CD14-positive monocyte (primary cell): ENCODE measurements at regions not wholly inside any gene's neighbourhood (a gene's known extent, or its start where the extent isn't known, plus 50 kb on each side); places are given as distances from the start of the nearest gene placed in this dataset.

Source experiments
- DNase-seq, 3 donors: peaks; one replicate each; pipeline ENCODE4 v3.0.0-alpha.2; 2011 to 2022
- H2AFZ ChIP-seq: 2 replicates; pipeline ENCODE4 v1.6.0; 2012; ENCODE audit warnings: mild to moderate bottlenecking, low read depth, low read length, inconsistent platforms; ENCODE audit not compliant: insufficient read depth, poor library complexity, severe bottlenecking
- H3K27ac ChIP-seq, 2 donors: 1 replicate in 1 of 2; 2 replicates in 1 of 2; pipeline ENCODE4 v1.5.1; 2012 to 2013; ENCODE audit warnings: low read length in 2 of 2, control low read depth in 1 of 2, inconsistent platforms in 1 of 2, low read depth in 1 of 2, mild to moderate bottlenecking in 1 of 2
- H3K27me3 ChIP-seq, 2 donors: one replicate each; pipeline versions ENCODE4 v1.6.0 to v1.6.1; 2011 to 2013; ENCODE audit warnings: low read length in 2 of 2; ENCODE audit not compliant: control insufficient read depth in 2 of 2, insufficient read depth in 2 of 2
- H3K36me3 ChIP-seq, 2 donors: replicated peaks in 1 of 2; 1 replicate in 1 of 2; 2 replicates in 1 of 2; pipeline versions ENCODE4 v1.5.1 to v1.6.1; 2012 to 2013; ENCODE audit warnings: low read length in 2 of 2, control low read depth in 1 of 2, inconsistent platforms in 1 of 2, mild to moderate bottlenecking in 1 of 2; ENCODE audit not compliant: insufficient read depth in 2 of 2, control insufficient read depth in 1 of 2
- H3K4me1 ChIP-seq, 2 donors: 1 replicate in 1 of 2; 2 replicates in 1 of 2; pipeline versions ENCODE4 v1.5.1 to v1.6.1; 2012 to 2013; ENCODE audit warnings: low read length in 2 of 2, control low read depth in 1 of 2, inconsistent platforms in 1 of 2, mild to moderate bottlenecking in 1 of 2, moderate library complexity in 1 of 2; ENCODE audit not compliant: insufficient read depth in 2 of 2, control insufficient read depth in 1 of 2
- H3K4me2 ChIP-seq: replicated peaks from 2 replicates; pipeline ENCODE3; 2012; ENCODE audit warnings: low read length, moderate library complexity, mild to moderate bottlenecking; ENCODE audit not compliant: poor library complexity, severe bottlenecking; ENCODE audit errors: extremely low read depth
- H3K4me3 ChIP-seq, 3 experiments: fragments of 200-600 bp in 1 of 3; sonication (generic) in 1 of 3; replicated peaks in 1 of 3; 1 replicate in 2 of 3; 2 replicates in 1 of 3; pipeline ENCODE4 v1.5.1; 2011 to 2013; ENCODE audit warnings: low read length in 3 of 3, mild to moderate bottlenecking in 3 of 3, control low read depth in 2 of 3, low read depth in 2 of 3, inconsistent platforms in 1 of 3, moderate library complexity in 1 of 3
- H3K79me2 ChIP-seq: 2 replicates; pipeline ENCODE4 v1.6.0; 2012; ENCODE audit warnings: mild to moderate bottlenecking, control low read depth, inconsistent platforms, low read length, moderate library complexity; ENCODE audit not compliant: insufficient read depth
- H3K9ac ChIP-seq: 2 replicates; pipeline ENCODE4 v1.6.0; 2017; ENCODE audit warnings: low read length, mild to moderate bottlenecking; ENCODE audit not compliant: insufficient read depth, poor library complexity, severe bottlenecking
- H3K9me3 ChIP-seq, 2 donors: replicated peaks in 1 of 2; 1 replicate in 1 of 2; 2 replicates in 1 of 2; pipeline versions ENCODE4 v1.5.1 to v1.6.1; 2012 to 2013; ENCODE audit warnings: low read length in 2 of 2, control low read depth in 1 of 2; ENCODE audit not compliant: control insufficient read depth in 1 of 2, insufficient read depth in 1 of 2
- H4K20me1 ChIP-seq: 2 replicates; pipeline ENCODE4 v1.6.0; 2012; ENCODE audit warnings: mild to moderate bottlenecking, low read length, control low read depth, moderate library complexity; ENCODE audit not compliant: insufficient read depth
- H3K27ac Mint-ChIP-seq, 7 donors: one replicate each; pipeline ENCODE4 v1.8.0; 2020; ENCODE audit warnings: mild to moderate bottlenecking in 7 of 7, mixed read lengths in 7 of 7, moderate library complexity in 6 of 7, inconsistent platforms in 2 of 7
- H3K27me3 Mint-ChIP-seq, 3 donors: one replicate each; pipeline ENCODE4 v1.8.0; 2021 to 2022; ENCODE audit warnings: low read depth in 3 of 3, mild to moderate bottlenecking in 3 of 3, mixed read lengths in 3 of 3, moderate library complexity in 3 of 3, inconsistent platforms in 1 of 3
- H3K36me3 Mint-ChIP-seq, 2 donors: one replicate each; pipeline ENCODE4 v1.8.0; 2020; ENCODE audit warnings: mixed read lengths in 2 of 2, inconsistent platforms in 1 of 2, mild to moderate bottlenecking in 1 of 2
- H3K4me1 Mint-ChIP-seq: one replicate; pipeline ENCODE4 v1.8.0; 2020; ENCODE audit warnings: mild to moderate bottlenecking, mixed read lengths
- H3K4me3 Mint-ChIP-seq, 2 donors: one replicate each; pipeline ENCODE4 v1.8.0; 2020; ENCODE audit warnings: mild to moderate bottlenecking in 2 of 2, mixed read lengths in 2 of 2, moderate library complexity in 1 of 2
- H3K9me3 Mint-ChIP-seq, 7 donors: one replicate each; pipeline ENCODE4 v1.8.0; 2020 to 2022; ENCODE audit warnings: mixed read lengths in 7 of 7, mild to moderate bottlenecking in 6 of 7, moderate library complexity in 6 of 7, inconsistent platforms in 2 of 7
- CTCF ChIP-seq: fragments of 200-600 bp; IDR thresholded peaks from one replicate; pipeline ENCODE4 v1.8.0; 2022; ENCODE audit warnings: antibody characterized with exemption, mild to moderate bottlenecking
- WGBS: methylation state at CpG from one replicate; pipeline ENCODE4 v1.1.5; 2013; ENCODE audit warnings: missing lambda C conversion rate; ENCODE audit not compliant: insufficient coverage; 5-methylcytosine and 5-hydroxymethylcytosine counted together
- intact Hi-C, 2 donors: fragments of 100-400 bp; cut with micrococcal nuclease; formaldehyde crosslinking; loops; one replicate each; pipeline versions ENCODE4 v1.15.0 to v1.15.1; 2023

DNA sequence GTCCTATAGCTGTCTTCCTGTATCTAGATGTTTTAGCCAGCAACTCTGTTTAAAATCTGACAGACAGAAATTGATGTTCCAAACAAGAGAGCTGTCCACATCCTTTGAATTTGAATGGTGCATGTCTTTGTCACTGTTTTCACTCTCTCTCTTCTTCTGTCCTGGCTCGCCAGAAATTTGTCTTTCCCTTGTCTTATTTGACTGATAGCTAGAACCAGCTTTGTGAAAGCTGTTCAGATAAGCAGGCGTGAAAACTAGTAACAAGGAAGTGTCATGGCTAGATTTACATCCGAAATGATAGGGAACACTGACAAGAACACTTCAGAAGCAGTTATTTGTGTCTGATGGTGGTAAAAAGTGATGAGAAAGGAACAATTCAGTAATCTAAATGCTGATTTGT lies 354.9 kb upstream of the SLITRK1 start:
- intact Hi-C loops, result no loop called here
- H3K9me3 Mint-ChIP-seq, result peaks cover 0 to 5% (median 3%) of the 10 kb centered on the region in 7 donors
- Histone ChIP-seq H3K9ac (no peak overlapping the region), H3K79me2 (no peaks in the 10 kb centered on the region), H3K27ac (no peak overlapping the region), H3K9me3 (peaks cover 0 to 4% of the 10 kb centered on the region in 2 donors), H3K36me3 (no peaks in the 10 kb centered on the region), H4K20me1 (no peaks in the 10 kb centered on the region), H3K4me2 (no peak overlapping the region), H3K4me1 (no peaks in the 10 kb centered on the region), H3K4me3 (no peak overlapping the region), H2AFZ (no peak overlapping the region), H3K27me3 (no peaks in the 10 kb centered on the region)
- no peaks in the 10 kb centered on the region for H3K36me3 Mint-ChIP-seq
- WGBS, result 0% methylated on average over 2 of the region's 3 CpGs
- no peak for DNase-seq
- no peaks in the 10 kb centered on the region for H3K27me3 Mint-ChIP-seq
- H3K4me1 Mint-ChIP-seq, result no peaks in the 10 kb centered on the region
- H3K4me3 Mint-ChIP-seq, result no peak overlapping the region
- H3K27ac Mint-ChIP-seq, result no peak overlapping the region
- TF ChIP-seq CTCF, result no peak

DNA sequence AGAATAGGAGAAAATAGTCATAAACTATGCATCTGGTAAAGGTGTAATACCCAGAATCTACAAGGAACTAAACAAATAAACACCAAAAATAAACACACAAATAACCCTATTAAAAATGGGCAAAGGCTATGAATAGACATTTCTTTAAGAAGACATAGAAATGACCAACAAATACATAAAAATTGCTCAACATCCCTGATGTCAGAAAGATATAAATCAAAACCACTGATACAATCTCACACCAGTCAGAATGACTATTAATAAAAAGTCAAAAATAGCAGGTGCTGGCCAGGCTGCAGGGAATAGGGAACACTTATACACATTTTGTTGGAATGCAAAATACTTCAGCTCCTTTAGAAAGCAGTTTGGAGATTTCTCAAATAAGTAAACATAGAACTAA lies 352.1 kb upstream of the SLITRK1 start:
- Histone ChIP-seq H3K4me1 (no peaks in the 10 kb centered on the region), H2AFZ (no peak overlapping the region), H3K4me2 (no peak overlapping the region), H3K27me3 (no peaks in the 10 kb centered on the region), H4K20me1 (no peaks in the 10 kb centered on the region), H3K9me3 (peaks cover 0 to 5% of the 10 kb centered on the region in 2 donors), H3K27ac (no peak overlapping the region), H3K36me3 (no peaks in the 10 kb centered on the region), H3K79me2 (no peaks in the 10 kb centered on the region), H3K4me3 (no peak overlapping the region), H3K9ac (no peak overlapping the region)
- H3K27me3 Mint-ChIP-seq, result no peaks in the 10 kb centered on the region
- H3K27ac Mint-ChIP-seq, result no peak overlapping the region
- no peaks in the 10 kb centered on the region for H3K36me3 Mint-ChIP-seq
- intact Hi-C loops, result no loop called here
- H3K9me3 Mint-ChIP-seq, result peaks cover 0 to 6% (median 3%) of the 10 kb centered on the region in 7 donors
- TF ChIP-seq CTCF, result no peak
- no peak overlapping the region for H3K4me3 Mint-ChIP-seq
- DNase-seq, result no peak
- no peaks in the 10 kb centered on the region for H3K4me1 Mint-ChIP-seq
